Esophagus (tissue), 2 donors: ENCODE measurements at regions not wholly inside any gene's neighbourhood (a gene's known extent, or its start where the extent isn't known, plus 50 kb on each side); places are given as distances from the start of the nearest gene placed in this dataset.
"Not testable (repeated sequence)": the region's sequence is repeated elsewhere in the genome, so short reads cannot be mapped to it uniquely, and the experiment has no call there.

Source experiments
- H3K27ac ChIP-seq, 2 donors: one replicate each; pipeline ENCODE4 v1.5.1; 2013; ENCODE audit warnings: low read depth in 2 of 2, mild to moderate bottlenecking in 2 of 2, inconsistent platforms in 1 of 2, low read length in 1 of 2, moderate library complexity in 1 of 2
- H3K27me3 ChIP-seq, 2 donors: one replicate each; pipeline ENCODE4 v1.6.1; 2013; ENCODE audit warnings: low read length in 2 of 2, control low read depth in 1 of 2, mild to moderate bottlenecking in 1 of 2; ENCODE audit not compliant: insufficient read depth in 2 of 2, control insufficient read depth in 1 of 2
- H3K36me3 ChIP-seq, 2 donors: one replicate each; pipeline ENCODE4 v1.6.1; 2013; ENCODE audit warnings: low read length in 1 of 2; ENCODE audit not compliant: control insufficient read depth in 2 of 2, insufficient read depth in 2 of 2
- H3K4me1 ChIP-seq, 2 donors: one replicate each; pipeline ENCODE4 v1.6.1; 2013; ENCODE audit warnings: low read length in 1 of 2; ENCODE audit not compliant: control insufficient read depth in 2 of 2, insufficient read depth in 2 of 2
- H3K4me3 ChIP-seq, 2 donors: one replicate each; pipeline ENCODE4 v1.5.1; 2013; ENCODE audit warnings: low read length in 2 of 2, mild to moderate bottlenecking in 2 of 2, low read depth in 1 of 2, moderate library complexity in 1 of 2
- H3K9me3 ChIP-seq, 2 donors: one replicate each; pipeline ENCODE4 v1.6.1; 2013; ENCODE audit warnings: mild to moderate bottlenecking in 2 of 2, low read depth in 1 of 2, low read length in 1 of 2, moderate library complexity in 1 of 2; ENCODE audit not compliant: control insufficient read depth in 2 of 2, insufficient read depth in 1 of 2
- WGBS, 2 donors: extraction: QIAGEN DNeasy Blood & Tissue Kit; methylation state at CpG; one replicate each; pipeline ENCODE4 v1.1.7; 2013; 5-methylcytosine and 5-hydroxymethylcytosine counted together
- donor health status: healthy with polysubstance abuse.
- donor health status: Bipolar disorder and iron deficiency.

DNA sequence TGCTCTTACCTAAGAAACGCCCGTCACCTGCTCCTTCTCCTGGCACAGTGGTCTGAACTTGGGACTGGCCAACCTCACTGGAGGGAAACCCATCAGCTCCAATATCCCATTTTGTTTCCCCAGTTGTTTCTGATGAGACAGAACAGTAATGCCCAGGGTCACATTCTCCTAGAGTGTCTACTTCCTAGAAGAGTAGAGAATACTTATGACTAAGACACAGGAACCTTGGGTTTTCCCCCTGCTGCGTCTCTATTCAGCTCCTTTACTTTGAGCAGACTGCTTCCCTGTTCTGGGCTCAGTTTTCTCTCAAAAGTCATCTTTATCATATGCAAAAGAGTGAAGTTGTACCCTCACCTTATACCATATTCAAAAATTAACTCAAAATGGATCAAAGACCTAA lies 79.4 kb downstream of the POLR2M start:
- peaks cover 3% of the 10 kb centered on the region in 2 donors for H3K9me3 ChIP-seq
- no peak overlapping the region for H3K27ac ChIP-seq
- H3K4me3 ChIP-seq, result no peak overlapping the region
- H3K4me1 ChIP-seq, result no peaks in the 10 kb centered on the region
- H3K27me3 ChIP-seq, result no peaks in the 10 kb centered on the region
- H3K36me3 ChIP-seq, result no peaks in the 10 kb centered on the region
- WGBS, 2 donors, result 83 to 88% methylated on average over 3 of the region's 3 CpGs

DNA sequence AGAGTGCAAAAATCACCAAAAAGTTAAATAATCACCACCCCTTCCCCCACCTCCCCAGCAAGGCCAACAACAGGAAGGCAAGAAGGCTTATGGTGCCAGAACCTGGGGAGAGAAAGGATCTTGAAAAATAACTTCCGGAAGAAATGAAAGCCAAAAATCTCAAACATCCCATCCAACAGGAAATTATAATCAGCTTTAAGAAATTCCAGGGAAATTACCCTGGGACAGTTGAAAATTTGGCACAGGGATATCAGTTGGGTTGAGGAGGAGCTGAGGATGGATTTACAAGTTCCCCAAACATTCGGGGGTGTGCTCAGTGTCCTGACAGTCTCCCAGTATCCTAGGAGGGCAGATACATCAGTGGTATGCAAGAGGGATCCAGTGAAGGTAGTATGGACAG lies 82.7 kb downstream of the POLR2M start:
- Histone ChIP-seq H3K4me3 (no peak overlapping the region), H3K4me1 (no peaks in the 10 kb centered on the region), H3K27me3 (no peaks in the 10 kb centered on the region), H3K36me3 (no peaks in the 10 kb centered on the region), H3K27ac (no peak overlapping the region), H3K9me3 (no peaks in the 10 kb centered on the region)
- WGBS, 2 donors, result 61 to 68% methylated on average over 2 of the region's 2 CpGs

DNA sequence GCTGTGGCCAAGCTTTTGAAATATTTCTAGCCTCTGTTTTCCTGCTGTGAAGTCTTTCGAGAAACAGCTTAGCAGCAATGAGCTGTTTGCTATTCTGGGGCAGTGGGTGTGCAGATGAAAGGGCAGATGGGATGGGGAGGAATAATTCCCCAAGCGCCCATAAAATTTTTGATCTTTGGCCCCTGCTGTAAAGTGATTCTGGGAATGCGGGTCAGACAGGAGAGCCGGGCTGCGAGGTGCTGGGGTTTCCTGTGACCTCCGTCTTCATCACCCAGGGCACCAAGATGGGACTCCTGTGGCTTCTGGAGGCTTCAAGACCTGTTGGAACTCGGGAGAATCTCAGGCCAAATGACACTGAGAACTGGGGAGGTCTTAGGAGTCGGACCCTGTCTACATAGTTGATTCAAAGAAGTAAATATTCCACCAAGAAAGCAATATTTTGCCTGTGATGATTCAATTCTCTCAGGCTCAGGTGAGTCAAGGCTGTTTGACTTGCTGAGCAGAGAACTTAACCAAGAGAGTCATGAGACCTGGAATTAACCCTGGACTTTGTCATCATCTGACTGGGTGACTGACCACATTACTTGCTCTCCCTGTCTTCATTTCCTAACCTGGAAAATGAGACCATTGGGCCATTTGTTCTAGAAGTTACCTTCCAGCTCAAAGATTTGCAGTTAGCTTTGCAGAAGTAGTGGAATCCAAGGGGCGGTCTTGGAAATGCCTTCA lies 86.4 kb downstream of the POLR2M start:
- no peak overlapping the region for H3K4me3 ChIP-seq

DNA sequence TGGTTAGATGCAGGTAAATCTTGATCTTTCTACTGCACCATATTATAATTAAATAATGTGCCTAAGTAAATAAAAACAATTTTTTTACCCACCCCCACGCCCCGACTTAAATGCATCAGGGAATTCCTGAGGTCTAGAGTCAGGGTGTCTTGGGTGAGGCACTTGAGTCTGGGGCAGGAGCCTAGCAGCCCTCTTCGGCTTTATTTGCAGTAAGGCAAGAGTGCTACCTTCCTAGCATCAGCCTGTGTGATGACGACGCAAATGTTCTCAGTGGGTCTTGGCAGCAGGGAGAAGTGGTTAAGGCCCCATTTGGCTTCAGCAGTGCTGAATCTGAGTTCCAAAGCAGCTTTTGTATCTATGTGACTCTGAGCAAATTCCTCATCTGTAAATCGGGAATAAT lies 88.7 kb downstream of the POLR2M start:
- Histone ChIP-seq H3K27ac (no peak overlapping the region), H3K4me1 (no peaks in the 10 kb centered on the region), H3K36me3 (no peaks in the 10 kb centered on the region), H3K4me3 (no peak overlapping the region), H3K27me3 (no peaks in the 10 kb centered on the region), H3K9me3 (no peaks in the 10 kb centered on the region)
- 88% methylated on average over 6 of the region's 6 CpGs for WGBS, 2 donors

More for the DNA sequence above, 86.4 kb downstream of the POLR2M start:
- Histone ChIP-seq H3K4me1 (no peaks in the 10 kb centered on the region), H3K36me3 (no peaks in the 10 kb centered on the region), H3K27me3 (no peaks in the 10 kb centered on the region), H3K27ac (no peak overlapping the region), H3K9me3 (no peaks in the 10 kb centered on the region)
- WGBS, 2 donors, result 70 to 77% methylated on average over 9 of the region's 9 CpGs

DNA sequence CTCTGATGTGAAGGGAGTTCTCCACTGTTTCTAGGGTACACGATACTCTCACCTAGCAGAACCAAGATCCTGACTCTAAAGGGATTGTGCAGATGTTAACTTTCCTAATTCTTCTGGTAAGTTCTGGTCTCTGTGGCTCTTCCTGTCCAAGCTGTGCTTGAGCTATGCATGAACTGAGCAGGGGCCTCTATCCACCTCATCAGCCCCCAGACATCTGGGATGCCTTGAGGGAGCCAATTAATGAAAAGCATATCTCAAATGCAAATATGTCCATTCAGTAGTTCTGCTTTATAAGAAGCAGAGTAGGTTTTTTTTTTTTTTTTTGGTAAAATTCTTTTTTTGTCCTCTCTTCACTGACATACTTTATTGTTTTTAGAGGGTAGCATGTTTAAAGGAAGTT lies 89.6 kb downstream of the POLR2M start:
- no peaks in the 10 kb centered on the region for H3K9me3 ChIP-seq
- H3K27me3 ChIP-seq, result no peaks in the 10 kb centered on the region
- no peaks in the 10 kb centered on the region for H3K4me1 ChIP-seq
- whole genome bisulfite sequencing, 2 donors, result 87 to 89% methylated on average over 1 of the region's 1 CpG
- no peak overlapping the region for H3K4me3 ChIP-seq
- H3K36me3 ChIP-seq, result no peaks in the 10 kb centered on the region
- H3K27ac ChIP-seq, result no peak overlapping the region

DNA sequence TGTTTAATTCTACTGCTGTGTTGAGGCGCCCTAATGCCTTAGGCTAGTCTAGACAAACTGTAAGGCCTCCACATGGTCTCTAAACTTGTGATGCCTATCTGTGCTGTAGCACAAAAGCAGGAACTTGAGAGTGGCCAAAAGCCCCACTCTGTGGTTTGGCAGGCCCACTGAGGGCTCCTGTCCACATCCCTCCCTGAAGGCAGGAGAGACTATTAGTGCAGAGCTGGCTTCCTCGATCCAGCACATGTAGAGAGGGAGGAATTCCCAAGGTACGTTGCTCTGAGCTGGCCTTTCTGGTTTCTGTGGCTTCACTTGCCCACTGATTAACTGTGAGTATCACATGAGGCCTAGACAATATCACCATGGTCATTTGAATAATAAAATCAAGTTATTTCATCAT lies 90.6 kb downstream of the POLR2M start:
- H3K4me3 ChIP-seq, result no peak overlapping the region
- H3K36me3 ChIP-seq, result no peaks in the 10 kb centered on the region
- peak overlapping the region in 1 of 2 donors; percentile 28 for H3K27ac ChIP-seq
- no peaks in the 10 kb centered on the region for H3K4me1 ChIP-seq
- WGBS, 2 donors, result 74 to 85% methylated on average over 3 of the region's 3 CpGs
- H3K27me3 ChIP-seq, result no peaks in the 10 kb centered on the region
- H3K9me3 ChIP-seq, result no peaks in the 10 kb centered on the region

DNA sequence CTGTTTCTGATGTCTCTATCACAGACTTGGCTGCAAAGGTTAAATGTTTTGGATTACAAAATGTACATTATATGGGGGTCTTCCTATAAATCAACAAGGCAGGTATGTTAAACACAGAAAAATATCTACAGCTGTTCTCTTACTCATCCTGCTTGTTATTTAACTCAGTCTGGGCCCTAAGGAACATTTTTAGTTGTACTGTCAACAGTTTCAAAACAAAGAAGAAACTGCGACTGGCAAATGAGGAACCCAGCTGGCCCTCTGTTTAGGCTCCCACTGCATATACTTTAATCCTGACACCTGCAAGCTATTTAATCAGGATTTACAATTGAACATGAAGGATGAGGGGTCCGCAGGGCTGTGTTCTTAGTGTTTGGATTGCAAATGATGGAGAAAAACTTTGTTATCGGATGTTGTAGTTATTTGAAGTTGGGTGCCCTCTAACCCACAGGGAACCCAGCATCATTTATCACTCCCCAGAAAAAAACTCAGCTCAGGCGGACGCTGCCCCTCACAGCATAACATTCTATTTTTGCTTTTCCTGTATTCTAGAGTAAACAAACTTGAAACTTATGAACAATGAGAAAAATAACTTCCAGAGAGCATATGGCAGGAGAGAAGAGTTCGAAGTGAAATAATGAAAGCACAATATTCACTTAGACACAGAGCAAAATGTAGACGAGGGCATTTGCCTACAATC lies 91.2 kb downstream of the POLR2M start:
- no peaks in the 10 kb centered on the region for H3K36me3 ChIP-seq
- H3K4me1 ChIP-seq, result no peaks in the 10 kb centered on the region
- 48 to 59% methylated on average over 7 of the region's 7 CpGs for WGBS, 2 donors
- no peaks in the 10 kb centered on the region for H3K27me3 ChIP-seq
- H3K27ac ChIP-seq, result no peak overlapping the region
- H3K9me3 ChIP-seq, result no peaks in the 10 kb centered on the region
- no peak overlapping the region for H3K4me3 ChIP-seq

DNA sequence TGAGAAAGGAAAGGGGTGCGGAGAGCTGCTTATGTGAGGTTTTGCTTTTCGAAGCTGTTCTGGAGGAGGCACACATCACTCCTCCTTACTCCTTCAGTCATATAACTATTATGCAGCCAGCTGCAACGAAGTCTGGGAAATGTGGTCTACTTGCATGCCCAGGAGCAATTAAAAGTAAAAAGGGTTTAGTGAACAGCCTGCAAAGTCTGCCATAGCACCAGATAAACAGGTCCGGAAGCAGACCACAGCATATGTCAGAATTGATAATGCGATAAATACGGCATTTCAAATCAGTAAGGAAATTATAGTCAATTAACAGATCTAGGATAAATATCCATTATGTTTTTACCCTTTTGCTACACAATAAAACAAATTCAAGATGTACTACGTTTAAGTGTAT lies 99.5 kb downstream of the POLR2M start:
- Histone ChIP-seq H3K4me3 (no peak overlapping the region), H3K36me3 (no peaks in the 10 kb centered on the region), H3K4me1 (no peaks in the 10 kb centered on the region), H3K27ac (no peak overlapping the region), H3K27me3 (no peaks in the 10 kb centered on the region), H3K9me3 (no peaks in the 10 kb centered on the region)
- WGBS, 2 donors, result 71 to 74% methylated on average over 7 of the region's 7 CpGs

DNA sequence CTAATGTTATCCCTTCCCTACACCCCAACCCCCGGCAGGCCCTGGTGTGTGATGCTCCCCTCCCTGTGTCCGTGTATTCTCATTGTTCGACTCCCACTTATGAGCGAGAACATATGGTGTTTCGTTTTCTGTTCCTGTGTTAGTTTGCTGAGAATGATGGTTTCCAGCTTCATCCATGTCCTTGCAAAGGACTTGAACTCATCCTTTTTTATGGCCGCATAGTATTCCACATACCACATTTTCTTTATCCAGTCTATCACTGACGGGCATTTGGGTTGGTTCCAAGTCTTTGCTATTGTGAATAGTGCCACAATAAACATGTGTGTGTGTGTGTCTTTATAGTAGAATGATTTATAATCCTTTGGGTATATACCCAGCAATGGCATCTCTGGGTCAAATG lies 102.8 kb downstream of the POLR2M start:
- not testable (repeated sequence) for H3K4me1 ChIP-seq, H3K4me3 ChIP-seq, H3K27ac ChIP-seq, H3K9me3 ChIP-seq, H3K27me3 ChIP-seq, H3K36me3 ChIP-seq
- 93% methylated on average over 7 of the region's 7 CpGs for WGBS, 2 donors

DNA sequence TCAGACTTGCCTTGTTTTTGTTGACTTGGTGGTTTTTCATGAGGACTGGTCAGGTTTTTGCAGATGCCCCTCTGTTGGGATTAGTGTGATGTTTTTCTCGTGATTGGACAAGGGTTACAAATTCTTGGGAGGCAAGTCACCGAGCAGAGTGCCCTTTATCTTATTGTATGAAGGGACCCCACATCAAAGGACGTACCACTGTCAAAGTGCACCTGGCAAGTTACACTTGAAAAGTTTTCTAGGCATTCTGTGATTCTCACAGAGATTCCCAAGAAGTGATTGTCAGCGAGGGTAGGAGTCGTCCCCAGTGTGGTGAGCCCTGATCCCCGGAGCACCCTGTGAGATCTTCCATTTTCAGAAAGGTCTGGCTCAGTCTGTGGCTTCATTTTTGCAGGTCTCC lies 110.1 kb downstream of the POLR2M start:
- Histone ChIP-seq H3K9me3 (peaks cover 0 to 3% of the 10 kb centered on the region in 2 donors), H3K27ac (no peak overlapping the region), H3K36me3 (no peaks in the 10 kb centered on the region), H3K4me3 (no peak overlapping the region), H3K4me1 (no peaks in the 10 kb centered on the region), H3K27me3 (no peaks in the 10 kb centered on the region)
- 63 to 75% methylated on average over 6 of the region's 6 CpGs for WGBS, 2 donors
